ENCODE measurements at regions not wholly inside any gene's neighbourhood (a gene's known extent, or its start where the extent isn't known, plus 50 kb on each side); places are given as distances from the start of the nearest gene placed in this dataset.

DNA sequence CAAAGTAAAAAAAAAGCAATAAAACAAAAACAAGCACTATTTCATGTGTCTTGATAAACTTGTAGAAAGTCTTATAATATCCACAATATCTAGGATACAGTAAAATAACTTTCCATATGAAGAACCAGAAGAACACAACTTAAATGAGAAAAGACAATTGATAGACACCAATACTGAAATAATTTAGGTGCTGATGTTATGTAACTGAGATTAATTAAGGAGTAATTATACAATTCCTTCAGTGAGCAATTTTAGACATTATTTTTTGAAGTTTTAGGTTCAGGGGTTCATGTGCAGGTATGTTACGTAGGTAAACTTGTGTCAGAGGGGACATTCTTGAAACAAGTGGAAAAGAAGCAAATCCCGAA is 88.3 kb upstream of the VPREB1 start:
- no peaks in the 10 kb centered on the region for H3K9me3 ChIP-seq
- H3K36me3 ChIP-seq: no peaks in the 10 kb centered on the region
- H3K27ac ChIP-seq: no peak overlapping the region
- no peak overlapping the region for H3K4me3 ChIP-seq (ENCODE audit: low read depth in 1 of 2, low read length in 1 of 2)
- H3K4me1 ChIP-seq (ENCODE audit: control insufficient read depth in 1 of 2, insufficient read depth in 1 of 2, low read depth in 1 of 2, low read length in 1 of 2): peaks cover 36 to 43% of the 10 kb centered on the region in 2 experiments
- no peaks in the 10 kb centered on the region for H3K27me3 ChIP-seq
- TF ChIP-seq, protein P1, sequence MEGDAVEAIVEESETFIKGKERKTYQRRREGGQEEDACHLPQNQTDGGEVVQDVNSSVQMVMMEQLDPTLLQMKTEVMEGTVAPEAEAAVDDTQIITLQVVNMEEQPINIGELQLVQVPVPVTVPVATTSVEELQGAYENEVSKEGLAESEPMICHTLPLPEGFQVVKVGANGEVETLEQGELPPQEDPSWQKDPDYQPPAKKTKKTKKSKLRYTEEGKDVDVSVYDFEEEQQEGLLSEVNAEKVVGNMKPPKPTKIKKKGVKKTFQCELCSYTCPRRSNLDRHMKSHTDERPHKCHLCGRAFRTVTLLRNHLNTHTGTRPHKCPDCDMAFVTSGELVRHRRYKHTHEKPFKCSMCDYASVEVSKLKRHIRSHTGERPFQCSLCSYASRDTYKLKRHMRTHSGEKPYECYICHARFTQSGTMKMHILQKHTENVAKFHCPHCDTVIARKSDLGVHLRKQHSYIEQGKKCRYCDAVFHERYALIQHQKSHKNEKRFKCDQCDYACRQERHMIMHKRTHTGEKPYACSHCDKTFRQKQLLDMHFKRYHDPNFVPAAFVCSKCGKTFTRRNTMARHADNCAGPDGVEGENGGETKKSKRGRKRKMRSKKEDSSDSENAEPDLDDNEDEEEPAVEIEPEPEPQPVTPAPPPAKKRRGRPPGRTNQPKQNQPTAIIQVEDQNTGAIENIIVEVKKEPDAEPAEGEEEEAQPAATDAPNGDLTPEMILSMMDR (IDR thresholded peaks at IDR 0.05): no peak

GRCh38 chr22:22155607-22156006 is 89.0 kb upstream of the VPREB1 start:
- no peaks in the 10 kb centered on the region for H3K36me3 ChIP-seq
- H3K9me3 ChIP-seq: no peaks in the 10 kb centered on the region
- no peak overlapping the region for H3K27ac ChIP-seq
- H3K27me3 ChIP-seq: no peaks in the 10 kb centered on the region
- TF ChIP-seq, protein P1 (IDR thresholded peaks at IDR 0.05): no peak
- no peak overlapping the region for H3K4me3 ChIP-seq (ENCODE audit: low read depth in 1 of 2, low read length in 1 of 2)
- peaks cover 36 to 43% of the 10 kb centered on the region in 2 experiments for H3K4me1 ChIP-seq (ENCODE audit: control insufficient read depth in 1 of 2, insufficient read depth in 1 of 2, low read depth in 1 of 2, low read length in 1 of 2)

DNA sequence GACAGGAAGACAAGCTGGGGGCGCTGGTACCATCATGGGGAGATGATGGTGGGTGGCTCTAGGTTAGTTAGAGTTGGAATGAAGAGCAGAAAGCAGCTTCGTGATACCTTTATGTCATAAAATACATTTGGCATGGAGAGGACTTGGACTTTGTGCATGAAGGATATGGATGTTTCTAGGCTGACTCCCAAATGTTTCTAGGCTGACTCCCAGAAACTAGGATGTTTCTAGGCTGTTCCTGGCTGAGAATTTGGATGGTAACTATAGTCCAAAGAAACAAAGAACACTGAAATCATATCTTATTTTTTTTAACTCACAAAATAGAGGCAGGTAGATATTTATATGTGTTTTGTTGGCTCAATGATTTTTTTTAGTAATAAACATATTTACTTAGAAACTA is 89.4 kb upstream of the VPREB1 start:
- no peaks in the 10 kb centered on the region for H3K36me3 ChIP-seq
- no peak overlapping the region for H3K27ac ChIP-seq
- H3K4me3 ChIP-seq (ENCODE audit: low read depth in 1 of 2, low read length in 1 of 2): no peak overlapping the region
- H3K4me1 ChIP-seq (ENCODE audit: control insufficient read depth in 1 of 2, insufficient read depth in 1 of 2, low read depth in 1 of 2, low read length in 1 of 2): peaks cover 36 to 43% of the 10 kb centered on the region in 2 experiments
- TF ChIP-seq, protein P1 (IDR thresholded peaks at IDR 0.05): no peak
- H3K9me3 ChIP-seq: no peaks in the 10 kb centered on the region
- no peaks in the 10 kb centered on the region for H3K27me3 ChIP-seq

GRCh38 chr22:22154040-22154439 is 90.5 kb upstream of the VPREB1 start:
- H3K27me3 ChIP-seq: no peaks in the 10 kb centered on the region
- TF ChIP-seq, protein P1 (IDR thresholded peaks at IDR 0.05): no peak

DNA sequence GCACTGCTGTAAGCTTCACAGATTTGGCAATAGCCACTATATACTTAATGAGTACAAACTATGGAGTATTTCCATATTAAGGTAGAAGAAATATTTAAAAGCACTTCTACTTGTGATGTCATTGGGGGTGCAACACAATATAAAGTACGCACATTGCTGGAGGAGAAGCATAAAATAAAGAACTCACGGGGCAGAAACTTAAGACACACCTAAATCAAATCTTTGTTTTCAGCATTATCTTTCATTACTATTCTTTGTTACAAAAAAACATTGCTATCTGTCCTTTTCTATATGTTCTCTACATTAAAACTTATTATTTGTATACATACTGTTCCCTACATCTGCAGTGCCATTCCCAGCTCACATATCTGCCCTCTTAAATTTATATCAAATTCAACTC is 93.3 kb upstream of the VPREB1 start:
- H3K9me3 ChIP-seq: no peaks in the 10 kb centered on the region
- no peaks in the 10 kb centered on the region for H3K36me3 ChIP-seq
- TF ChIP-seq, protein P1 (IDR thresholded peaks at IDR 0.05): no peak
- no peaks in the 10 kb centered on the region for H3K27me3 ChIP-seq
- no peak overlapping the region for H3K4me3 ChIP-seq (ENCODE audit: low read depth in 1 of 2, low read length in 1 of 2)
- H3K27ac ChIP-seq: no peak overlapping the region
- H3K4me1 ChIP-seq (ENCODE audit: control insufficient read depth in 1 of 2, insufficient read depth in 1 of 2, low read depth in 1 of 2, low read length in 1 of 2): peaks cover 30 to 35% of the 10 kb centered on the region in 2 experiments

More at GRCh38 chr22:22154040-22154439, 90.5 kb upstream of the VPREB1 start:
- Histone ChIP-seq H3K4me3 (ENCODE audit: low read depth in 1 of 2, low read length in 1 of 2) (no peak overlapping the region), H3K4me1 (ENCODE audit: control insufficient read depth in 1 of 2, insufficient read depth in 1 of 2, low read depth in 1 of 2, low read length in 1 of 2) (peaks cover 36 to 43% of the 10 kb centered on the region in 2 experiments), H3K9me3 (no peaks in the 10 kb centered on the region), H3K27ac (peak overlapping the region; percentile 47), H3K36me3 (no peaks in the 10 kb centered on the region)

- H3K36me3 ChIP-seq: no peaks in the 10 kb centered on the region
- peaks cover 30 to 35% of the 10 kb centered on the region in 2 experiments for H3K4me1 ChIP-seq (ENCODE audit: control insufficient read depth in 1 of 2, insufficient read depth in 1 of 2, low read depth in 1 of 2, low read length in 1 of 2)
- H3K4me3 ChIP-seq (ENCODE audit: low read depth in 1 of 2, low read length in 1 of 2): no peak overlapping the region
- TF ChIP-seq, protein P1 (IDR thresholded peaks at IDR 0.05): no peak
- H3K27ac ChIP-seq: no peak overlapping the region
- no peaks in the 10 kb centered on the region for H3K9me3 ChIP-seq
- H3K27me3 ChIP-seq: no peaks in the 10 kb centered on the region
Observed at GRCh38 chr22:22150457-22150856, 94.1 kb upstream of the VPREB1 start.

Measured in neutrophil (primary cell).